Stomach (tissue), 8 donors: ENCODE measurements at regions not wholly inside any gene's neighbourhood (a gene's known extent, or its start where the extent isn't known, plus 50 kb on each side); places are given as distances from the start of the nearest gene placed in this dataset.

Experiments
- DNase-seq, 2 donors: peaks; one replicate each; pipeline versions ENCODE4 v3.0.0 to v3.0.0-alpha.2; 2013 to 2019
- H3K27ac ChIP-seq, 5 donors: fragments of 200-600 bp in 4 of 5; sonication (generic) in 4 of 5; one replicate each; pipeline ENCODE4 v1.5.1; 2013 to 2019; ENCODE audit warnings: mild to moderate bottlenecking in 1 of 5, moderate library complexity in 1 of 5
- H3K27me3 ChIP-seq, 3 donors: fragments of 200-600 bp; sonication (generic); one replicate each; pipeline ENCODE4 v1.5.1; 2017 to 2019; ENCODE audit warnings: mixed run types in 1 of 3
- H3K36me3 ChIP-seq, 4 donors: fragments of 200-600 bp; sonication (generic); 1 replicate in 3 of 4; 2 replicates in 1 of 4; pipeline ENCODE4 v1.5.1; 2016 to 2019
- H3K4me1 ChIP-seq, 4 donors: fragments of 200-600 bp; sonication (generic); one replicate each; pipeline ENCODE4 v1.5.1; 2016 to 2019
- H3K4me3 ChIP-seq, 4 donors: fragments of 200-600 bp; sonication (generic) in 3 of 4; one replicate each; pipeline ENCODE4 v1.5.1; 2016 to 2019; ENCODE audit warnings: mild to moderate bottlenecking in 1 of 4
- H3K9me3 ChIP-seq, 4 donors: fragments of 200-600 bp; sonication (generic); one replicate each; pipeline ENCODE4 v1.5.1; 2016 to 2019
- CTCF ChIP-seq, 7 experiments: fragments of 450-650 bp in 4 of 7; fragments of 200-600 bp in 3 of 7; sonication (generic) in 3 of 7; IDR thresholded peaks; one replicate each; pipeline ENCODE4 v1.5.1; 2016 to 2019; ENCODE audit warnings: antibody characterized with exemption in 7 of 7, control low read depth in 2 of 7, mild to moderate bottlenecking in 1 of 7
- EP300 ChIP-seq: sonication (generic); formaldehyde crosslinking; IDR thresholded peaks from one replicate; pipeline ENCODE4 v1.6.1; 2017; ENCODE audit warnings: antibody characterized with exemption
- POLR2A ChIP-seq, 4 donors: fragments of 450-650 bp; IDR thresholded peaks; one replicate each; pipeline ENCODE4 v1.6.1; 2016; ENCODE audit warnings: antibody characterized with exemption in 4 of 4, control low read depth in 2 of 4, mild to moderate bottlenecking in 1 of 4, moderate library complexity in 1 of 4
- POLR2AphosphoS5 ChIP-seq, 3 donors: sonication (generic); formaldehyde crosslinking; IDR thresholded peaks; one replicate each; pipeline ENCODE4 v1.6.1; 2016; ENCODE audit warnings: antibody characterized with exemption in 3 of 3
- WGBS, 5 donors: extraction: QIAGEN DNeasy Blood & Tissue Kit in 3 of 5; methylation state at CpG; one replicate each; pipeline versions ENCODE4 v1.1.5 to v1.1.7; 2013 to 2018; 5-methylcytosine and 5-hydroxymethylcytosine counted together
- intact Hi-C: fragments of 100-400 bp; cut with DNase I; formaldehyde crosslinking; loops from one replicate; pipeline ENCODE4 v1.15.1; 2023; ENCODE audit warnings: low total_unique reads
- donor health status: healthy with polysubstance abuse.
- donor health status: Bipolar disorder and iron deficiency.
- donor health status: healthy.

GRCh38 chr2:82165377-82165776 is 1860.8 kb upstream of the LRRTM1 start:
- Histone ChIP-seq H3K27me3 (no peaks in the 10 kb centered on the region), H3K4me3 (no peak overlapping the region), H3K27ac (no peak overlapping the region), H3K36me3 (no peaks in the 10 kb centered on the region), H3K4me1 (no peaks in the 10 kb centered on the region), H3K9me3 (no peaks in the 10 kb centered on the region)
- DNase-seq, result no peak
- intact Hi-C loops, result no loop called here
- TF ChIP-seq POLR2AphosphoS5 (IDR thresholded peaks at IDR 0.05) (no peak), CTCF (IDR thresholded peaks at IDR 0.05) (no peak), POLR2A (IDR thresholded peaks at IDR 0.05) (no peak), EP300 (no peak)

- H3K9me3 ChIP-seq, result no peaks in the 10 kb centered on the region
- H3K4me3 ChIP-seq, result no peak overlapping the region
- intact Hi-C loops, result no loop called here
- WGBS, 5 donors, result 62 to 85% (median 68%) methylated on average over 2 of the region's 2 CpGs
- H3K4me1 ChIP-seq, result no peaks in the 10 kb centered on the region
- no peak for TF ChIP-seq EP300
- TF ChIP-seq POLR2AphosphoS5 (IDR thresholded peaks at IDR 0.05), result no peak
- TF ChIP-seq CTCF (IDR thresholded peaks at IDR 0.05), result no peak
- no peak for TF ChIP-seq POLR2A (IDR thresholded peaks at IDR 0.05)
- no peak overlapping the region for H3K27ac ChIP-seq
- no peaks in the 10 kb centered on the region for H3K27me3 ChIP-seq
- no peak for DNase-seq
- no peaks in the 10 kb centered on the region for H3K36me3 ChIP-seq
Observed at GRCh38 chr2:82158150-82158549, 1853.6 kb upstream of the LRRTM1 start.

- H3K9me3 ChIP-seq, result no peaks in the 10 kb centered on the region
- intact Hi-C loops, result no loop called here
- H3K27me3 ChIP-seq, result no peaks in the 10 kb centered on the region
- no peak overlapping the region for H3K4me3 ChIP-seq
- no peaks in the 10 kb centered on the region for H3K4me1 ChIP-seq
- H3K36me3 ChIP-seq, result no peaks in the 10 kb centered on the region
- 71 to 88% (median 80%) methylated on average over 4 of the region's 4 CpGs for WGBS, 5 donors
- no peak overlapping the region for H3K27ac ChIP-seq
- TF ChIP-seq CTCF (IDR thresholded peaks at IDR 0.05) (no peak), POLR2A (IDR thresholded peaks at IDR 0.05) (no peak), EP300 (no peak), POLR2AphosphoS5 (IDR thresholded peaks at IDR 0.05) (no peak)
- no peak for DNase-seq
Observed at GRCh38 chr2:82155469-82155868, 1850.9 kb upstream of the LRRTM1 start.

- H3K4me1 ChIP-seq, result peaks cover 0 to 17% (median 3%) of the 10 kb centered on the region in 4 donors
- no peaks in the 10 kb centered on the region for H3K36me3 ChIP-seq
- intact Hi-C loops, result no loop called here
- no peak overlapping the region for H3K4me3 ChIP-seq
- H3K27ac ChIP-seq, result no peak overlapping the region
- H3K9me3 ChIP-seq, result no peaks in the 10 kb centered on the region
- H3K27me3 ChIP-seq, result no peaks in the 10 kb centered on the region
- no peak for DNase-seq
- TF ChIP-seq CTCF (IDR thresholded peaks at IDR 0.05) (no peak), POLR2AphosphoS5 (IDR thresholded peaks at IDR 0.05) (no peak), EP300 (no peak), POLR2A (IDR thresholded peaks at IDR 0.05) (no peak)
Observed at GRCh38 chr2:82143343-82143742, 1838.8 kb upstream of the LRRTM1 start.
